ENCODE measurements at regions not wholly inside any gene's neighbourhood (a gene's known extent, or its start where the extent isn't known, plus 50 kb on each side); places are given as distances from the start of the nearest gene placed in this dataset.

DNA sequence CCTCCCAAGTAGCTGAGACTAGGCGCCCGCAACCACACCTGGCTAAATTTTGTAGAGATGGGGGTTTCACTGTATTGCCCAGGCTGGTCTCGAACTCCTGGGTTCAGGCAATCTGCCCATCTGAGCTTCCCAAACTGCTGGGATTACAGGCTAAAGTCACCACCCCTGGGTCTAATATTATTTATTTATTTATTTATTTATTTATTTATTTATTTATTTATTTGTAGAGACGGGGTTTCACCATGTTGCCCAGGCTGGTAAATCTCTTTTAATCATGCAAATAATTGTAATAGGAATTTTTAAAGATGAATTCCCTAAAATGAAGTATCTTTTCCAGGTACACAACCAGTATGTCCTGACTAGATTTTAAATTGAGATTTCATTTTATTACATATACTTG is 761.8 kb downstream of the TRAM1L1 start:
- H3K27me3 ChIP-seq (ENCODE audit: insufficient read depth) = no peaks in the 10 kb centered on the region
- no peaks in the 10 kb centered on the region for H3K9me2 ChIP-seq (ENCODE audit: insufficient read depth)
- TF ChIP-seq, protein P1, sequence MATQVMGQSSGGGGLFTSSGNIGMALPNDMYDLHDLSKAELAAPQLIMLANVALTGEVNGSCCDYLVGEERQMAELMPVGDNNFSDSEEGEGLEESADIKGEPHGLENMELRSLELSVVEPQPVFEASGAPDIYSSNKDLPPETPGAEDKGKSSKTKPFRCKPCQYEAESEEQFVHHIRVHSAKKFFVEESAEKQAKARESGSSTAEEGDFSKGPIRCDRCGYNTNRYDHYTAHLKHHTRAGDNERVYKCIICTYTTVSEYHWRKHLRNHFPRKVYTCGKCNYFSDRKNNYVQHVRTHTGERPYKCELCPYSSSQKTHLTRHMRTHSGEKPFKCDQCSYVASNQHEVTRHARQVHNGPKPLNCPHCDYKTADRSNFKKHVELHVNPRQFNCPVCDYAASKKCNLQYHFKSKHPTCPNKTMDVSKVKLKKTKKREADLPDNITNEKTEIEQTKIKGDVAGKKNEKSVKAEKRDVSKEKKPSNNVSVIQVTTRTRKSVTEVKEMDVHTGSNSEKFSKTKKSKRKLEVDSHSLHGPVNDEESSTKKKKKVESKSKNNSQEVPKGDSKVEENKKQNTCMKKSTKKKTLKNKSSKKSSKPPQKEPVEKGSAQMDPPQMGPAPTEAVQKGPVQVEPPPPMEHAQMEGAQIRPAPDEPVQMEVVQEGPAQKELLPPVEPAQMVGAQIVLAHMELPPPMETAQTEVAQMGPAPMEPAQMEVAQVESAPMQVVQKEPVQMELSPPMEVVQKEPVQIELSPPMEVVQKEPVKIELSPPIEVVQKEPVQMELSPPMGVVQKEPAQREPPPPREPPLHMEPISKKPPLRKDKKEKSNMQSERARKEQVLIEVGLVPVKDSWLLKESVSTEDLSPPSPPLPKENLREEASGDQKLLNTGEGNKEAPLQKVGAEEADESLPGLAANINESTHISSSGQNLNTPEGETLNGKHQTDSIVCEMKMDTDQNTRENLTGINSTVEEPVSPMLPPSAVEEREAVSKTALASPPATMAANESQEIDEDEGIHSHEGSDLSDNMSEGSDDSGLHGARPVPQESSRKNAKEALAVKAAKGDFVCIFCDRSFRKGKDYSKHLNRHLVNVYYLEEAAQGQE (IDR thresholded peaks at IDR 0.05; ENCODE audit: unreplicated experiment) = no peak
- TF ChIP-seq ZNF331 (CRISPR knock-in tag; IDR thresholded peaks at IDR 0.05; ENCODE audit: low read depth) (no peak), JUNB (IDR thresholded peaks at IDR 0.05; ENCODE audit: unreplicated experiment) (no peak), EZH2phosphoT487 (IDR thresholded peaks at IDR 0.05; ENCODE audit: unreplicated experiment) (no peak), ZNF114 (CRISPR knock-in tag; IDR thresholded peaks at IDR 0.05) (no peak), EZH2 (IDR thresholded peaks at IDR 0.05; ENCODE audit: low read depth, unreplicated experiment) (no peak), STAT1 (IDR thresholded peaks at IDR 0.05; ENCODE audit: unreplicated experiment) (no peak), NANOG (IDR thresholded peaks at IDR 0.05; ENCODE audit: borderline replicate concordance) (no peak), CREB1 (CRISPR knock-in tag; IDR thresholded peaks at IDR 0.05; ENCODE audit: low read depth) (no peak)
- TF ChIP-seq, protein P2, sequence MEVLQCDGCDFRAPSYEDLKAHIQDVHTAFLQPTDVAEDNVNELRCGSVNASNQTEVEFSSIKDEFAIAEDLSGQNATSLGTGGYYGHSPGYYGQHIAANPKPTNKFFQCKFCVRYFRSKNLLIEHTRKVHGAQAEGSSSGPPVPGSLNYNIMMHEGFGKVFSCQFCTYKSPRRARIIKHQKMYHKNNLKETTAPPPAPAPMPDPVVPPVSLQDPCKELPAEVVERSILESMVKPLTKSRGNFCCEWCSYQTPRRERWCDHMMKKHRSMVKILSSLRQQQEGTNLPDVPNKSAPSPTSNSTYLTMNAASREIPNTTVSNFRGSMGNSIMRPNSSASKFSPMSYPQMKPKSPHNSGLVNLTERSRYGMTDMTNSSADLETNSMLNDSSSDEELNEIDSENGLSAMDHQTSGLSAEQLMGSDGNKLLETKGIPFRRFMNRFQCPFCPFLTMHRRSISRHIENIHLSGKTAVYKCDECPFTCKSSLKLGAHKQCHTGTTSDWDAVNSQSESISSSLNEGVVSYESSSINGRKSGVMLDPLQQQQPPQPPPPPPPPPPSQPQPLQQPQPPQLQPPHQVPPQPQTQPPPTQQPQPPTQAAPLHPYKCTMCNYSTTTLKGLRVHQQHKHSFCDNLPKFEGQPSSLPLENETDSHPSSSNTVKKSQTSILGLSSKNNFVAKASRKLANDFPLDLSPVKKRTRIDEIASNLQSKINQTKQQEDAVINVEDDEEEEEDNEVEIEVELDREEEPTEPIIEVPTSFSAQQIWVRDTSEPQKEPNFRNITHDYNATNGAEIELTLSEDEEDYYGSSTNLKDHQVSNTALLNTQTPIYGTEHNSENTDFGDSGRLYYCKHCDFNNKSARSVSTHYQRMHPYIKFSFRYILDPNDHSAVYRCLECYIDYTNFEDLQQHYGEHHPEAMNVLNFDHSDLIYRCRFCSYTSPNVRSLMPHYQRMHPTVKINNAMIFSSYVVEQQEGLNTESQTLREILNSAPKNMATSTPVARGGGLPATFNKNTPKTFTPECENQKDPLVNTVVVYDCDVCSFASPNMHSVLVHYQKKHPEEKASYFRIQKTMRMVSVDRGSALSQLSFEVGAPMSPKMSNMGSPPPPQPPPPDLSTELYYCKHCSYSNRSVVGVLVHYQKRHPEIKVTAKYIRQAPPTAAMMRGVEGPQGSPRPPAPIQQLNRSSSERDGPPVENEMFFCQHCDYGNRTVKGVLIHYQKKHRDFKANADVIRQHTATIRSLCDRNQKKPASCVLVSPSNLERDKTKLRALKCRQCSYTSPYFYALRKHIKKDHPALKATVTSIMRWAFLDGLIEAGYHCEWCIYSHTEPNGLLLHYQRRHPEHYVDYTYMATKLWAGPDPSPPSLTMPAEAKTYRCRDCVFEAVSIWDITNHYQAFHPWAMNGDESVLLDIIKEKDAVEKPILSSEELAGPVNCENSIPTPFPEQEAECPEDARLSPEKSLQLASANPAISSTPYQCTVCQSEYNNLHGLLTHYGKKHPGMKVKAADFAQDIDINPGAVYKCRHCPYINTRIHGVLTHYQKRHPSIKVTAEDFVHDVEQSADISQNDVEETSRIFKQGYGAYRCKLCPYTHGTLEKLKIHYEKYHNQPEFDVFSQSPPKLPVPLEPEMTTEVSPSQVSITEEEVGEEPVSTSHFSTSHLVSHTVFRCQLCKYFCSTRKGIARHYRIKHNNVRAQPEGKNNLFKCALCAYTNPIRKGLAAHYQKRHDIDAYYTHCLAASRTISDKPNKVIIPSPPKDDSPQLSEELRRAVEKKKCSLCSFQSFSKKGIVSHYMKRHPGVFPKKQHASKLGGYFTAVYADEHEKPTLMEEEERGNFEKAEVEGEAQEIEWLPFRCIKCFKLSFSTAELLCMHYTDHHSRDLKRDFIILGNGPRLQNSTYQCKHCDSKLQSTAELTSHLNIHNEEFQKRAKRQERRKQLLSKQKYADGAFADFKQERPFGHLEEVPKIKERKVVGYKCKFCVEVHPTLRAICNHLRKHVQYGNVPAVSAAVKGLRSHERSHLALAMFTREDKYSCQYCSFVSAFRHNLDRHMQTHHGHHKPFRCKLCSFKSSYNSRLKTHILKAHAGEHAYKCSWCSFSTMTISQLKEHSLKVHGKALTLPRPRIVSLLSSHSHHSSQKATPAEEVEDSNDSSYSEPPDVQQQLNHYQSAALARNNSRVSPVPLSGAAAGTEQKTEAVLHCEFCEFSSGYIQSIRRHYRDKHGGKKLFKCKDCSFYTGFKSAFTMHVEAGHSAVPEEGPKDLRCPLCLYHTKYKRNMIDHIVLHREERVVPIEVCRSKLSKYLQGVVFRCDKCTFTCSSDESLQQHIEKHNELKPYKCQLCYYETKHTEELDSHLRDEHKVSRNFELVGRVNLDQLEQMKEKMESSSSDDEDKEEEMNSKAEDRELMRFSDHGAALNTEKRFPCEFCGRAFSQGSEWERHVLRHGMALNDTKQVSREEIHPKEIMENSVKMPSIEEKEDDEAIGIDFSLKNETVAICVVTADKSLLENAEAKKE (CRISPR knock-in tag; IDR thresholded peaks at IDR 0.05) = no peak
- TF ChIP-seq, protein P3, sequence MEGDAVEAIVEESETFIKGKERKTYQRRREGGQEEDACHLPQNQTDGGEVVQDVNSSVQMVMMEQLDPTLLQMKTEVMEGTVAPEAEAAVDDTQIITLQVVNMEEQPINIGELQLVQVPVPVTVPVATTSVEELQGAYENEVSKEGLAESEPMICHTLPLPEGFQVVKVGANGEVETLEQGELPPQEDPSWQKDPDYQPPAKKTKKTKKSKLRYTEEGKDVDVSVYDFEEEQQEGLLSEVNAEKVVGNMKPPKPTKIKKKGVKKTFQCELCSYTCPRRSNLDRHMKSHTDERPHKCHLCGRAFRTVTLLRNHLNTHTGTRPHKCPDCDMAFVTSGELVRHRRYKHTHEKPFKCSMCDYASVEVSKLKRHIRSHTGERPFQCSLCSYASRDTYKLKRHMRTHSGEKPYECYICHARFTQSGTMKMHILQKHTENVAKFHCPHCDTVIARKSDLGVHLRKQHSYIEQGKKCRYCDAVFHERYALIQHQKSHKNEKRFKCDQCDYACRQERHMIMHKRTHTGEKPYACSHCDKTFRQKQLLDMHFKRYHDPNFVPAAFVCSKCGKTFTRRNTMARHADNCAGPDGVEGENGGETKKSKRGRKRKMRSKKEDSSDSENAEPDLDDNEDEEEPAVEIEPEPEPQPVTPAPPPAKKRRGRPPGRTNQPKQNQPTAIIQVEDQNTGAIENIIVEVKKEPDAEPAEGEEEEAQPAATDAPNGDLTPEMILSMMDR (conservative IDR thresholded peaks at IDR 0.05; ENCODE audit: low read depth in 2 of 2) = no peak
- H3K4me1 ChIP-seq (ENCODE audit: insufficient read depth) = no peaks in the 10 kb centered on the region
- no peak overlapping the region for H3K4me3 ChIP-seq
- no peak overlapping the region for H3K27ac ChIP-seq (ENCODE audit: low read depth)
- no peak for ATAC-seq
- Mint-ChIP-seq H3K36me3 (ENCODE audit: low read depth) (no peaks in the 10 kb centered on the region), H3K4me3 (no peak overlapping the region), H3K9me3 (no peaks in the 10 kb centered on the region), H3K27ac (no peak overlapping the region), H3K4me1 (no peaks in the 10 kb centered on the region), H3K27me3 (ENCODE audit: insufficient read depth, low read depth, poor library complexity) (no peaks in the 10 kb centered on the region)
- no peak overlapping the region for H2AFZ ChIP-seq
- H3K36me3 ChIP-seq (ENCODE audit: insufficient read depth) = no peaks in the 10 kb centered on the region
- DNase-seq (ENCODE audit: low spot score) = no peak
- no peak overlapping the region for H3K4me2 ChIP-seq
- H4K20me1 ChIP-seq (replicated peaks; ENCODE audit: insufficient read depth) = no peaks in the 10 kb centered on the region
- H3K79me2 ChIP-seq (replicated peaks; ENCODE audit: insufficient read depth) = no peaks in the 10 kb centered on the region
- no peaks in the 10 kb centered on the region for H3F3A ChIP-seq (replicated peaks; ENCODE audit: low read depth)

Measured in GM23338 (cell line).